IMR-90 (cell line): ENCODE measurements at regions not wholly inside any gene's neighbourhood (a gene's known extent, or its start where the extent isn't known, plus 50 kb on each side); places are given as distances from the start of the nearest gene placed in this dataset.

ENCODE experiments used
- BHLHE40 ChIP-seq: fragments of 150-350 bp; IDR thresholded peaks from 2 replicates; pipeline ENCODE4 v1.6.1; 2016; ENCODE audit warnings: mild to moderate bottlenecking, low read depth, low read length
- CEBPB ChIP-seq: IDR thresholded peaks from 2 replicates; pipeline ENCODE4 v1.6.1; 2012; ENCODE audit warnings: low read depth, low read length, improper control_type of control experiment
- CHD1 ChIP-seq: IDR thresholded peaks from 2 replicates; pipeline ENCODE4 v1.6.1; 2012; ENCODE audit warnings: low read depth, low read length, improper control_type of control experiment
- FOS ChIP-seq: fragments of 150-350 bp; IDR thresholded peaks from 2 replicates; pipeline ENCODE4 v1.6.1; 2016; ENCODE audit warnings: low read depth, low read length
- MAFK ChIP-seq: IDR thresholded peaks from 2 replicates; pipeline ENCODE4 v1.6.1; 2012; ENCODE audit warnings: low read depth, low read length, improper control_type of control experiment
- MAZ ChIP-seq: IDR thresholded peaks from 2 replicates; pipeline ENCODE4 v1.6.1; 2012; ENCODE audit warnings: low read depth, mild to moderate bottlenecking, low read length, improper control_type of control experiment, moderate library complexity, borderline replicate concordance
- MXI1 ChIP-seq: IDR thresholded peaks from 2 replicates; pipeline ENCODE4 v1.6.1; 2012; ENCODE audit warnings: low read depth, mild to moderate bottlenecking, low read length, moderate library complexity, borderline replicate concordance
- POLR2A ChIP-seq: IDR thresholded peaks from 2 replicates; pipeline ENCODE4 v1.6.1; 2012; ENCODE audit warnings: mild to moderate bottlenecking, low read depth, low read length
- RAD21 ChIP-seq: IDR thresholded peaks from 2 replicates; pipeline ENCODE4 v1.6.1; 2012; ENCODE audit warnings: low read length, improper control_type of control experiment
- RFX5 ChIP-seq: IDR thresholded peaks from 2 replicates; pipeline ENCODE4 v1.8.0; 2012; ENCODE audit warnings: low read depth, mild to moderate bottlenecking, low read length, moderate library complexity
- SMC3 ChIP-seq: fragments of 150-350 bp; IDR thresholded peaks from 2 replicates; pipeline ENCODE4 v1.6.1; 2016; ENCODE audit warnings: low read depth, mild to moderate bottlenecking, antibody characterized with exemption, low read length, moderate library complexity
- TF ChIP-seq, protein P1 (sequence below): conservative IDR thresholded peaks from 2 replicates; pipeline ENCODE4 v1.5.1; 2012; ENCODE audit warnings: mild to moderate bottlenecking, low read depth, low read length, improper control_type of control experiment
- TF ChIP-seq, protein P2 (sequence below): fragments of 150-350 bp; IDR thresholded peaks from 2 replicates; pipeline ENCODE4 v1.6.1; 2017; ENCODE audit warnings: mild to moderate bottlenecking, antibody characterized with exemption, low read length, low read depth

DNA sequence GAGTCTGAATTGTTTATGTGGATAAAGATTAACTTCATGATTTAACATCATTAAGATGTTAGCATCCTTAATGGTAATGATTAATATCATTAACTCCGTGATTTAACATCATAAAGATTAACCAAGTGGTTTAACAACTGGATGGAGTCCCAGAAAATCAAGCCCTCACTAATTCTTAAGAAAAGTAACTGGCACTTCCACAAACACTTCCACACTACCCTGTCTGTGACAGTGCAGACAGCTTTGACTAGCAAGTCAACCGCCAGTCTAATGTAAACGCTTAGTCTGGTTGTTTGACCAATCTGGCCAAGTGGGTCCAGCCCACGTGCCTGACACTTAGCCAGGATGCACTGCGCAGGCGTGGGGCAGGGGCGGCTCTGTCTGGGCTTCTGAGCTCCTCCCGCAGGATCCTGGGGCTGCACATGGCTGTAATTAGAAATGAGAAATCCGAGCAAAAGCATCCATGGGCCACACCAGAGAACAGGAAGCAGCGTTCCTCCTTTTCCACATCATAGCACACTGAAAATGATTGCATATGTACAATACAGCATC lies 424.2 kb downstream of the FOXA2 start:
- TF ChIP-seq, protein P1, sequence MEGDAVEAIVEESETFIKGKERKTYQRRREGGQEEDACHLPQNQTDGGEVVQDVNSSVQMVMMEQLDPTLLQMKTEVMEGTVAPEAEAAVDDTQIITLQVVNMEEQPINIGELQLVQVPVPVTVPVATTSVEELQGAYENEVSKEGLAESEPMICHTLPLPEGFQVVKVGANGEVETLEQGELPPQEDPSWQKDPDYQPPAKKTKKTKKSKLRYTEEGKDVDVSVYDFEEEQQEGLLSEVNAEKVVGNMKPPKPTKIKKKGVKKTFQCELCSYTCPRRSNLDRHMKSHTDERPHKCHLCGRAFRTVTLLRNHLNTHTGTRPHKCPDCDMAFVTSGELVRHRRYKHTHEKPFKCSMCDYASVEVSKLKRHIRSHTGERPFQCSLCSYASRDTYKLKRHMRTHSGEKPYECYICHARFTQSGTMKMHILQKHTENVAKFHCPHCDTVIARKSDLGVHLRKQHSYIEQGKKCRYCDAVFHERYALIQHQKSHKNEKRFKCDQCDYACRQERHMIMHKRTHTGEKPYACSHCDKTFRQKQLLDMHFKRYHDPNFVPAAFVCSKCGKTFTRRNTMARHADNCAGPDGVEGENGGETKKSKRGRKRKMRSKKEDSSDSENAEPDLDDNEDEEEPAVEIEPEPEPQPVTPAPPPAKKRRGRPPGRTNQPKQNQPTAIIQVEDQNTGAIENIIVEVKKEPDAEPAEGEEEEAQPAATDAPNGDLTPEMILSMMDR, result no peak
- no peak for TF ChIP-seq POLR2A
- no peak for TF ChIP-seq RFX5
- no peak for TF ChIP-seq FOS
- TF ChIP-seq BHLHE40, result no peak
- TF ChIP-seq MAFK, result no peak
- TF ChIP-seq RAD21, result no peak
- no peak for TF ChIP-seq MXI1
- TF ChIP-seq SMC3, result no peak
- TF ChIP-seq, protein P2, sequence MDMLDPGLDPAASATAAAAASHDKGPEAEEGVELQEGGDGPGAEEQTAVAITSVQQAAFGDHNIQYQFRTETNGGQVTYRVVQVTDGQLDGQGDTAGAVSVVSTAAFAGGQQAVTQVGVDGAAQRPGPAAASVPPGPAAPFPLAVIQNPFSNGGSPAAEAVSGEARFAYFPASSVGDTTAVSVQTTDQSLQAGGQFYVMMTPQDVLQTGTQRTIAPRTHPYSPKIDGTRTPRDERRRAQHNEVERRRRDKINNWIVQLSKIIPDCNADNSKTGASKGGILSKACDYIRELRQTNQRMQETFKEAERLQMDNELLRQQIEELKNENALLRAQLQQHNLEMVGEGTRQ, result no peak
- no peak for TF ChIP-seq CEBPB
- no peak for TF ChIP-seq CHD1
- TF ChIP-seq MAZ, result no peak
